H1 (cell line): ENCODE measurements at regions not wholly inside any gene's neighbourhood (a gene's known extent, or its start where the extent isn't known, plus 50 kb on each side); places are given as distances from the start of the nearest gene placed in this dataset.

Experiments used
- ATF3 ChIP-seq: IDR thresholded peaks from 2 replicates; pipeline ENCODE4 v1.6.1; 2011; ENCODE audit warnings: low read depth, mild to moderate bottlenecking, low read length; ENCODE audit not compliant: insufficient read depth
- BACH1 ChIP-seq: IDR thresholded peaks from 2 replicates; pipeline ENCODE4 v1.6.1; 2012; ENCODE audit warnings: low read length, improper control_type of control experiment
- CEBPB ChIP-seq: IDR thresholded peaks from 2 replicates; pipeline ENCODE4 v1.6.1; 2012; ENCODE audit warnings: low read depth, low read length
- CHD7 ChIP-seq: fragments of 300-600 bp; sonication (generic); IDR thresholded peaks from 2 replicates; pipeline ENCODE4 v1.7.1; 2012; ENCODE audit warnings: low read length, moderate library complexity, mild to moderate bottlenecking, inconsistent platforms; ENCODE audit not compliant: insufficient replicate concordance
- CTCF ChIP-seq, 3 experiments: IDR thresholded peaks; 1 replicate in 2 of 3; 2 replicates in 1 of 3; pipeline versions ENCODE4 v1.5.1 to v1.6.1; 2011; ENCODE audit warnings: low read length in 3 of 3, mild to moderate bottlenecking in 3 of 3, inconsistent platforms in 2 of 3, low read depth in 1 of 3, moderate library complexity in 1 of 3; ENCODE audit not compliant: insufficient read depth in 1 of 3; ENCODE audit errors: control extremely low read depth in 1 of 3
- HDAC6 ChIP-seq: IDR thresholded peaks from one replicate; pipeline ENCODE4 v1.7.1; 2012; ENCODE audit warnings: low read depth, mild to moderate bottlenecking, inconsistent platforms, low read length, moderate library complexity
- KDM1A ChIP-seq: fragments of 200-600, 300-600 bp; sonication (generic); IDR thresholded peaks from 2 replicates; pipeline ENCODE4 v1.7.1; 2016; ENCODE audit warnings: mild to moderate bottlenecking, low read length, borderline replicate concordance
- RAD21 ChIP-seq, 2 experiments: IDR thresholded peaks in 1 of 2; conservative IDR thresholded peaks in 1 of 2; 2 replicates each; pipeline ENCODE4 v1.6.1; 2011; ENCODE audit warnings: low read depth in 2 of 2, low read length in 2 of 2, improper control_type of control experiment in 1 of 2, inconsistent platforms in 1 of 2, mild to moderate bottlenecking in 1 of 2, moderate library complexity in 1 of 2
- YY1 ChIP-seq: IDR thresholded peaks from 2 replicates; pipeline ENCODE4 v1.6.1; 2011; ENCODE audit warnings: low read depth, mild to moderate bottlenecking, low read length

GRCh38 chr11:93253111-93253510, 55.3 kb upstream of the SLC36A4 start (continued):
- TF ChIP-seq CHD7: no peak
- TF ChIP-seq BACH1: no peak
- TF ChIP-seq CEBPB: no peak
- TF ChIP-seq KDM1A: no peak
- no peak for TF ChIP-seq HDAC6
- TF ChIP-seq RAD21 (IDR thresholded peaks at IDR 0.05 in 1 of 2, conservative IDR thresholded peaks at IDR 0.05 in 1 of 2; ENCODE audit: low read depth in 2 of 2, low read length in 2 of 2): no peak
- TF ChIP-seq YY1: no peak
- TF ChIP-seq CTCF (IDR thresholded peaks at IDR 0.05; ENCODE audit: control extremely low read depth in 1 of 3, insufficient read depth in 1 of 3, low read depth in 1 of 3, low read length in 3 of 3): no peak
- no peak for TF ChIP-seq ATF3
